ENCODE measurements at regions not wholly inside any gene's neighbourhood (a gene's known extent, or its start where the extent isn't known, plus 50 kb on each side); places are given as distances from the start of the nearest gene placed in this dataset.

GRCh38 chrX:10086676-10087075 is 70.1 kb upstream of the CLCN4 start:
- H3K36me3 ChIP-seq: no peaks in the 10 kb centered on the region
- 65 to 81% methylated on average over 7 to 8 of the region's 8 CpGs for WGBS, 2 donors
- H3K4me1 ChIP-seq: peaks cover 10 to 37% of the 10 kb centered on the region in 2 donors
- H3K27ac ChIP-seq: no peak overlapping the region
- intact Hi-C loops (cut with DNase I): loop anchor here (10.0 kb wide), 1 partner anchor 72 kb away; no protein-coding TSS in a partner anchor
- no peaks in the 10 kb centered on the region for H3K9me3 ChIP-seq
- no peak overlapping the region for H3K4me3 ChIP-seq (replicated peaks in 1 of 3)
- no peak for TF ChIP-seq CTCF (IDR thresholded peaks at IDR 0.05)
- TF ChIP-seq POLR2A (IDR thresholded peaks at IDR 0.05): no peak
- H3K27me3 ChIP-seq: no peaks in the 10 kb centered on the region
- DNase-seq: no peak

- TF ChIP-seq POLR2A (IDR thresholded peaks at IDR 0.05) (no peak), CTCF (IDR thresholded peaks at IDR 0.05) (no peak)
- Histone ChIP-seq H3K9me3 (no peaks in the 10 kb centered on the region), H3K27me3 (no peaks in the 10 kb centered on the region), H3K36me3 (no peaks in the 10 kb centered on the region), H3K4me3 (replicated peaks in 1 of 3) (no peak overlapping the region), H3K4me1 (peaks cover 10 to 31% of the 10 kb centered on the region in 2 donors), H3K27ac (no peak overlapping the region)
- intact Hi-C loops (cut with DNase I): loop anchor here (10.0 kb wide), 1 partner anchor 73 kb away; no protein-coding TSS in a partner anchor
- no peak for DNase-seq
- 96 to 99% methylated on average over 9 of the region's 9 CpGs for WGBS, 2 donors
Observed at GRCh38 chrX:10087391-10087790, 69.4 kb upstream of the CLCN4 start.

- peaks cover 7 to 14% of the 10 kb centered on the region in 2 donors for H3K4me1 ChIP-seq
- intact Hi-C loops (cut with DNase I): loop anchor here (10.0 kb wide), 1 partner anchor 75 kb away; no protein-coding TSS in a partner anchor
- H3K9me3 ChIP-seq: no peaks in the 10 kb centered on the region
- 53 to 59% methylated on average over 3 of the region's 3 CpGs for WGBS, 2 donors
- H3K36me3 ChIP-seq: no peaks in the 10 kb centered on the region
- no peak for DNase-seq
- H3K27me3 ChIP-seq: no peaks in the 10 kb centered on the region
- H3K27ac ChIP-seq: peak overlapping the region; percentile 18 to 51 (median 46)
- H3K4me3 ChIP-seq (replicated peaks in 1 of 3): no peak overlapping the region
- TF ChIP-seq POLR2A (IDR thresholded peaks at IDR 0.05): no peak
Observed at GRCh38 chrX:10089378-10089795, 67.4 kb upstream of the CLCN4 start.

- DNase-seq: no peak
- intact Hi-C loops (cut with DNase I): no loop called here
- Histone ChIP-seq H3K9me3 (no peaks in the 10 kb centered on the region), H3K27ac (peak overlapping the region in 2 of 3 donors; percentile 46 to 51), H3K36me3 (no peaks in the 10 kb centered on the region), H3K27me3 (no peaks in the 10 kb centered on the region), H3K4me3 (replicated peaks in 1 of 3) (no peak overlapping the region), H3K4me1 (peaks cover 7 to 12% of the 10 kb centered on the region in 2 donors)
- TF ChIP-seq POLR2A (IDR thresholded peaks at IDR 0.05): no peak
- no peak for TF ChIP-seq CTCF (IDR thresholded peaks at IDR 0.05)
- WGBS, 2 donors: 53 to 55% methylated on average over 11 of the region's 11 CpGs
Observed at GRCh38 chrX:10090319-10090718, 66.5 kb upstream of the CLCN4 start.

GRCh38 chrX:10095246-10095645 is 61.5 kb upstream of the CLCN4 start:
- no peaks in the 10 kb centered on the region for H3K4me1 ChIP-seq
- intact Hi-C loops (cut with DNase I): no loop called here
- no peaks in the 10 kb centered on the region for H3K9me3 ChIP-seq
- no peaks in the 10 kb centered on the region for H3K36me3 ChIP-seq
- H3K27me3 ChIP-seq: no peaks in the 10 kb centered on the region
- 96 to 97% methylated on average over 9 of the region's 9 CpGs for WGBS, 2 donors
- no peak overlapping the region for H3K27ac ChIP-seq
- no peak for TF ChIP-seq CTCF (IDR thresholded peaks at IDR 0.05)
- DNase-seq: no peak
- no peak overlapping the region for H3K4me3 ChIP-seq (replicated peaks in 1 of 3)
